ENCODE measurements at regions not wholly inside any gene's neighbourhood (a gene's known extent, or its start where the extent isn't known, plus 50 kb on each side); places are given as distances from the start of the nearest gene placed in this dataset.

DNA sequence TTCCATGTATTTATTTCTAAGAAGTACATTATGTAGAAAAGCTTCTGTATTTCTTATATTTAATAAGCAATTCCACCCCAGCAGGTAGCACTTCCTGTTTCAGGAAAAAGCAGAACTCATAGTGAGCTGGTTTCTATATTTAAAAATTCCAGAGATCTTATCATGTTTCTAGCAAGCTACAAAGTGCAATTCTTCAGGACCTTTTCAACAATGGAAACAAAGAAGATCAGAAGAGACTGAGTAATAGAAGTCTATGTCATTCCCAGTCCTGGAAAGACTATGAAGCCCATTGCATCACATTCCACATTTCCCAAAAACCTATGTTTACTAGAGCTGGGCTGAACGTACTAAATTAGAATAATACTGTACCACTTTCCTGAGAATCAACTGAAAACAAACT, 302.6 kb upstream of the NRSN1 start:
- TF ChIP-seq, protein P1, sequence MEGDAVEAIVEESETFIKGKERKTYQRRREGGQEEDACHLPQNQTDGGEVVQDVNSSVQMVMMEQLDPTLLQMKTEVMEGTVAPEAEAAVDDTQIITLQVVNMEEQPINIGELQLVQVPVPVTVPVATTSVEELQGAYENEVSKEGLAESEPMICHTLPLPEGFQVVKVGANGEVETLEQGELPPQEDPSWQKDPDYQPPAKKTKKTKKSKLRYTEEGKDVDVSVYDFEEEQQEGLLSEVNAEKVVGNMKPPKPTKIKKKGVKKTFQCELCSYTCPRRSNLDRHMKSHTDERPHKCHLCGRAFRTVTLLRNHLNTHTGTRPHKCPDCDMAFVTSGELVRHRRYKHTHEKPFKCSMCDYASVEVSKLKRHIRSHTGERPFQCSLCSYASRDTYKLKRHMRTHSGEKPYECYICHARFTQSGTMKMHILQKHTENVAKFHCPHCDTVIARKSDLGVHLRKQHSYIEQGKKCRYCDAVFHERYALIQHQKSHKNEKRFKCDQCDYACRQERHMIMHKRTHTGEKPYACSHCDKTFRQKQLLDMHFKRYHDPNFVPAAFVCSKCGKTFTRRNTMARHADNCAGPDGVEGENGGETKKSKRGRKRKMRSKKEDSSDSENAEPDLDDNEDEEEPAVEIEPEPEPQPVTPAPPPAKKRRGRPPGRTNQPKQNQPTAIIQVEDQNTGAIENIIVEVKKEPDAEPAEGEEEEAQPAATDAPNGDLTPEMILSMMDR (conservative IDR thresholded peaks at IDR 0.05) = no peak
- TF ChIP-seq EZH2 (IDR thresholded peaks at IDR 0.05; ENCODE audit: low read depth) = no peak
